DMS53 treated with DMSO at 0.1 percent for 48 hours (cell line): ENCODE measurements at regions not wholly inside any gene's neighbourhood (a gene's known extent, or its start where the extent isn't known, plus 50 kb on each side); places are given as distances from the start of the nearest gene placed in this dataset.
"Not testable (repeated sequence)": the region's sequence is repeated elsewhere in the genome, so short reads cannot be mapped to it uniquely, and the experiment has no call there.

Experiments used
- DNase-seq: peaks from one replicate; lab custom pipeline; 2025; ENCODE audit not compliant: unreplicated experiment; lab: John Stamatoyannopoulos, UW

GRCh38 chr4:170347191-170347590 is 257.4 kb upstream of the AADAT start:
- not testable (repeated sequence) for DNase-seq

GRCh38 chr4:170339522-170339921 is 249.8 kb upstream of the AADAT start:
- peak; percentile 10 for DNase-seq

- DNase-seq = no peak
Measured at GRCh38 chr4:170336238-170336775, 246.6 kb upstream of the AADAT start.

DNA sequence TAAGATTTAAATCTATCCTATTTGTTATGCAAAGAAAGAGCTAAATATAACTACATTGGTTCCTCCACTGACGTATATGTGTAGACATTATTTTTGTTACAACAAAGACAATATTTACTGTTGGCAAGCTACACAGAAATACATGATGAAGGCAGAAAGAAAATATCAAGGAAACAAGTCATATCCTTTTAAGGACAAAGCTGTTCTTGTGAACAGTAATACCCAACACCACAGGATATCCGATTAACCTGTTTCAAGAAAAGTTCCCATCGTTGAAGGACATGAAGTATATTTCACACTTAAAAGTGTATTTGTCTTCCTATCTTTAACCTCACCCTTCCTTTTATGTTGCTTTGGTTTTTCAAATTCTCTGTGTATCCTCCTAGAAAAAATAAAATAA is 235.8 kb upstream of the AADAT start:
- no peak for DNase-seq

DNA sequence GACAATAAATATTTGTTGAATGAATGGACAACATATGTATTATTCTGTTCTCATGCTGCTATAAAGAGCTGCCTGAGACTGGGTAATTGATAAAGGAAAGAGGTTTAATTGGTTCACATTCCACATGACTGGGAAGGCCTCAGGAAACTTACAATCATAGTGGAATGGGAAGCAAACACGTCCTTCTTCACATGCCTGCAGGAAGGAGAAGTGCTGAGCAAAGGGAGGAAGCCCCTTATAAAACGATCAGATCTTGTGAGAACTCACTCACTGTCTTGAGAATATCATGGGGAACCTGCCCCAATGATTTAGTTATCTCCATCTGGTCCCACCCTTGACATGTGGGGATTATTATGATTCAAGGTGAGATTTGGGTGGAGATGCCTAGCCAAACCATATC is 233.9 kb upstream of the AADAT start:
- DNase-seq = no peak

GRCh38 chr4:170307182-170307581 is 217.4 kb upstream of the AADAT start:
- no peak for DNase-seq

GRCh38 chr4:170306208-170306607 is 216.5 kb upstream of the AADAT start:
- no peak for DNase-seq

DNA sequence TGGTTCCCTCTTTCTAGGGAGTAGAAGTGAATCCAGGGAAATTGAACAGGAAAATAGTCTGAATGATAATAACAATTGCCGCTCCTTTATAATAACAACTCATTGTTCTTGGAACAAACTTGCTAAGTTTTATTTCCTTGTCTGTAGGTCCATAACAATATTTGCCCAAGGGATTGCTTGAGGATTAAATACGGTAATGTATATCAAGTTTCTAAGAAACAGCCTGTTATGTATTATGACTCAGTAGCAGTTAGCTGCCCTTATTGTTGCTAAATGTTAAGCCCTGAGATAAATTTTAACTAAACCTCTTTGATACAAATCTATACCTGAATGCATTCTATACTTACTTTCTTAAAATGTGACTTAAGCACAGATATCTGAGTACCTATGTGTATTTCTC is 215.9 kb upstream of the AADAT start:
- DNase-seq = no peak

DNA sequence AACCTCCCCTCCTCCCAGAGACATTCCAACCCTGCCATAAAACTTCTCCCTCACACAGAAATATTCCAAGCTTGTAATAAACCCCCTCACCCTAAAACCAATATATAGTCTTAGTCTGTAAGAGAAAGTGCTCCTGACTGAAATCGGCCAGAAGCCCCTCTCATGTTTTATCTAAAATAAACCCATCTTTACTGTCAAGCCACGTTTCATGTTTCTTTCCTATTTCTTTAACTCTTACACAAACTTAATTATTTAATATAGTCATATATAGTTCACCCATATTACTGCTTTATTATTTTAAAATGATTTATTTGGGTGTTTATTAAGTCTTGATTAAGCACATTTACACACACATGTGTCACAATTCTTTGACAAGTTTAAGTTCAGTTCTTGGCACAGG is 191.3 kb upstream of the AADAT start:
- DNase-seq = no peak

- DNase-seq = no peak
Measured at GRCh38 chr4:170278460-170278859, 188.7 kb upstream of the AADAT start.

GRCh38 chr4:170274616-170275015 is 184.9 kb upstream of the AADAT start:
- DNase-seq = no peak

- no peak for DNase-seq
Measured at GRCh38 chr4:170272959-170273358, 183.2 kb upstream of the AADAT start.

GRCh38 chr4:170271723-170272122 is 182.0 kb upstream of the AADAT start:
- DNase-seq = no peak

- DNase-seq = no peak
Measured at GRCh38 chr4:170270628-170271027, 180.9 kb upstream of the AADAT start.

DNA sequence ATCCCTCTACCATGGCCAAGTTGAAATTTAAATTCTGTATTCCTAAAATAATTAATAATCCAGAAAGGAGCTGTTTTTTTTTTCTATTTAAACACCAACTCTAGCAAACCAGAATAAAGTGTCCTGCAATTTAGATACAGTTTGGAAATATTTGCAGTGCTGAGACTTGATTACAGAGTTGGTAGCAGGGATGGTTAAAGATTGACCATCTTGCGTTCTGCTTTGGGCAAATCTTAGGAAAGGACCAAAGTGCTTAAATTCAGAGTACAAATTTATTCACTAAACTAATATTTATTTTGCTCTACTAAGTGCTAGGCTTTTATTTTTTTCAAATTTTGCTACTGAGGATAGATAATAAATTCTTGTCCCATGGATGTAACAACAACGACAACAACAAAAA is 180.2 kb upstream of the AADAT start:
- no peak for DNase-seq

DNA sequence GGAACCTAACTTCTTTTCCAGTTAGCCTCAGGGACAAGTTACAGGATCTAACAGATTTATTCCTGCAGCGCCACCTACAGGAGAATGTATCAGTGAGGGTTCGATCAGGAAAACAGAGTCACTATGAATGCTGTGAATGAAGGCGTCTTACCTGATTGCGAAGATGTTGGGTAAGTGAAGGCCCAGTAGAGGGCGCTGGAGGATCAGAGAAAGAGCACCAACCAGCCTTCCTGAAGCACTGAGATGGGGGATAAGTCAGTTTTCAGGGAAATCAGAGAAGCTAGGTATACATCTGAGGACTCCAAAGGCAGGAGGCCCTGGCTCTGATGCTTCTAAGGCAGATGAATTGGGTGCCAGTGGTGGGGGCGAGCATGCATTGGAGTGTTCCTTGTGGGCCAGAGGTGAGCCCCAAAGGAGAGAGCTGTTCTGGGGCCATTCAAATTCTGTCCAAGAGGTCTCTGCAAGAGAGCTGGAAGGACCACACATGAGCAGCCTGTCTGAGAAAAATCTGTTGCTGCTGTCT is 169.9 kb upstream of the AADAT start:
- peak; percentile 86 for DNase-seq

- DNase-seq = no peak
Measured at GRCh38 chr4:170256807-170257206, 167.1 kb upstream of the AADAT start.

- no peak for DNase-seq
Measured at GRCh38 chr4:170248576-170248975, 158.8 kb upstream of the AADAT start.

GRCh38 chr4:170248029-170248428 is 158.3 kb upstream of the AADAT start:
- no peak for DNase-seq

GRCh38 chr4:170247596-170247995 is 157.8 kb upstream of the AADAT start:
- DNase-seq = no peak

GRCh38 chr4:170243662-170244288 is 154.0 kb upstream of the AADAT start:
- no peak for DNase-seq

GRCh38 chr4:170242471-170242870 is 152.7 kb upstream of the AADAT start:
- no peak for DNase-seq

GRCh38 chr4:170234800-170235199 is 145.0 kb upstream of the AADAT start:
- no peak for DNase-seq
